ENCODE measurements at regions not wholly inside any gene's neighbourhood (a gene's known extent, or its start where the extent isn't known, plus 50 kb on each side); places are given as distances from the start of the nearest gene placed in this dataset.

DNA sequence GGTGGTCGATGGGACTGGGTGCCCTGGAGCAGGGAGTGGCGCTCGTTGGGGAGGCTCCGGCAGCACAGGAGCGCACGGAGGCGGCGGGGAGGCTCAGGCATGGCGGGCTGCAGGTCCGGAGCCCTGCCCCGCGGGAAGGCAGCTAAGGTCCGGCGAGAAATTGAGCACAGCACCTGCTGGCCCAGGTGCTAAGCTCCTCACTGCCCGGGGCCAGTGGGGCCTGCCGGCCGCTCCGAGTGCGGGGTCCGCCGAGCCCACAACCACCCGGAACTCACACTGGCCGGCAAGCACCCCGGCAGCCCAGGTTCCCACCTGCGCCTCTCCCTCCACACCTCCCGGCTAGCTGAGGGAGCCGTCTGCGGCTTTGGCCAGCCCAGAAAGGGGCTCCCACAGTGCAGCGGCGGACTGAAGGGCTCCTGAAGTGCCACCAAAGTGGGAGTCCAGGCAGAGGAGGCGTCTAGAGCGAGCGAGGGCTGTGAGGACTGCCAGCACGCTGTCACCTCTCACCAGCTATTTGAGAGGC, 88.8 kb upstream of the EEF2KMT start:
- no peak for TF ChIP-seq EZH2phosphoT487 (IDR thresholded peaks at IDR 0.05; ENCODE audit: insufficient read depth, low read depth)
- no peak for TF ChIP-seq EZH2 (IDR thresholded peaks at IDR 0.05; ENCODE audit: insufficient read depth, poor library complexity, severe bottlenecking)

All from GM23248 (cell line).